OCI-LY1 (cell line): ENCODE measurements at regions not wholly inside any gene's neighbourhood (a gene's known extent, or its start where the extent isn't known, plus 50 kb on each side); places are given as distances from the start of the nearest gene placed in this dataset.

Experiments used
- EZH2 ChIP-seq: fragments of 200-600 bp; sonication (generic), shearing (Covaris generic); IDR thresholded peaks from 2 replicates; pipeline ENCODE4 v1.8.0; 2017; ENCODE audit warnings: borderline replicate concordance, mixed run types, mild to moderate bottlenecking, antibody characterized with exemption, low read length, moderate library complexity, mixed read lengths
- TF ChIP-seq, protein P1 (sequence below): fragments of 200-600 bp; sonication (generic), shearing (Covaris generic); IDR thresholded peaks from 2 replicates; pipeline ENCODE4 v1.5.1; 2017; ENCODE audit warnings: mild to moderate bottlenecking, antibody characterized with exemption, low read length, moderate library complexity, mixed read lengths

DNA sequence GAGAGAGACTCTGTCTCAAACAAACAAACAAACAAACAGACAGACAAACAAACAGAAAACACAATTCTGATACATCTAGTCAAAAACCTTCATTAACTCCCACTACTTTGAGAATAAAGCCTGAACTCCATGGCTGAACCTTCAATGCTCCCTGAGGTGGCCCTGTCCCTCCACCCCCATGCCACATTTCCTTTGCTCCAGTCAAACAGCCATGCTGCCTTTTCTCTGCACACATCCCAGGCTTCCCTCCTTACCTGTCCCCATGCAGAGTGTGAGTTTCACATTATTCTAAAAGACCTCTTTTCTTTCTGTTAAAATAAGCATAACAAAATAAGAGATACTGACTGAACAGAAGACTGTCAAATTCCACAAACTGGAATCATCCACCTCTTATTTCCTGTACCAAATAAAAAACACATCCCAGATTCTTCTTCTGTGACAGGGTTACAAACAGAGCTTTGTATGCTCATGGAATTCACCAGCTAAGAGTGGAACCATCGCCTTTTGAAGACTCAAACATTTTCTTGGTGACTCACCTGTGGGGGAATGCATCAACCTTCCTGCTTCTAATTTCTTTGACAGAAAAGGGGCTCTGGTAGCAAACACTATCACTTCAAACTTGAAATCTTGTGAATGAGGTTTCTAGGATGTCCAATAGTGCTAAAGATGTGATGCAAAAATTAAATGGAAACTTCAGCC, 71.0 kb upstream of the SLC22A16 start:
- TF ChIP-seq, protein P1, sequence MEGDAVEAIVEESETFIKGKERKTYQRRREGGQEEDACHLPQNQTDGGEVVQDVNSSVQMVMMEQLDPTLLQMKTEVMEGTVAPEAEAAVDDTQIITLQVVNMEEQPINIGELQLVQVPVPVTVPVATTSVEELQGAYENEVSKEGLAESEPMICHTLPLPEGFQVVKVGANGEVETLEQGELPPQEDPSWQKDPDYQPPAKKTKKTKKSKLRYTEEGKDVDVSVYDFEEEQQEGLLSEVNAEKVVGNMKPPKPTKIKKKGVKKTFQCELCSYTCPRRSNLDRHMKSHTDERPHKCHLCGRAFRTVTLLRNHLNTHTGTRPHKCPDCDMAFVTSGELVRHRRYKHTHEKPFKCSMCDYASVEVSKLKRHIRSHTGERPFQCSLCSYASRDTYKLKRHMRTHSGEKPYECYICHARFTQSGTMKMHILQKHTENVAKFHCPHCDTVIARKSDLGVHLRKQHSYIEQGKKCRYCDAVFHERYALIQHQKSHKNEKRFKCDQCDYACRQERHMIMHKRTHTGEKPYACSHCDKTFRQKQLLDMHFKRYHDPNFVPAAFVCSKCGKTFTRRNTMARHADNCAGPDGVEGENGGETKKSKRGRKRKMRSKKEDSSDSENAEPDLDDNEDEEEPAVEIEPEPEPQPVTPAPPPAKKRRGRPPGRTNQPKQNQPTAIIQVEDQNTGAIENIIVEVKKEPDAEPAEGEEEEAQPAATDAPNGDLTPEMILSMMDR = no peak
- TF ChIP-seq EZH2 = no peak
